SU-DHL-6 (cell line): ENCODE measurements at regions not wholly inside any gene's neighbourhood (a gene's known extent, or its start where the extent isn't known, plus 50 kb on each side); places are given as distances from the start of the nearest gene placed in this dataset.

Experiments used
- H2AFZ ChIP-seq: fragments of 200-600 bp; sonication (generic); 2 replicates; pipeline ENCODE4 v1.6.1; 2014; ENCODE audit warnings: low read depth, mild to moderate bottlenecking, moderate library complexity, mixed read lengths, antibody characterized with exemption, low read length; ENCODE audit not compliant: severe bottlenecking
- H3F3A ChIP-seq: fragments of 200-600 bp; shearing (Covaris generic); 2 replicates; pipeline ENCODE4 v1.6.0; 2016; ENCODE audit warnings: antibody characterized with exemption, mild to moderate bottlenecking; ENCODE audit not compliant: insufficient read depth
- H3K27ac ChIP-seq: fragments of 200-600 bp; sonication (generic); 2 replicates; pipeline ENCODE4 v1.5.1; 2016; ENCODE audit warnings: low read depth, mild to moderate bottlenecking, low read length, moderate library complexity, mixed read lengths
- H3K27me3 ChIP-seq: fragments of 200-600 bp; sonication (generic), shearing (Covaris generic); 2 replicates; pipeline ENCODE4 v1.6.0; 2014; ENCODE audit warnings: mild to moderate bottlenecking, low read length
- H3K36me3 ChIP-seq: fragments of 200-600 bp; sonication (generic); 2 replicates; pipeline ENCODE4 v1.6.1; 2014; ENCODE audit warnings: mild to moderate bottlenecking, low read length, mixed read lengths
- H3K4me2 ChIP-seq: fragments of 300-600, 200-600 bp; shearing (Covaris generic), sonication (generic); 2 replicates; pipeline ENCODE4 v1.6.0; 2014; ENCODE audit warnings: low read length, low read depth, mild to moderate bottlenecking; ENCODE audit not compliant: poor library complexity, severe bottlenecking
- H3K4me3 ChIP-seq: fragments of 200-600 bp; sonication (generic); 2 replicates; pipeline ENCODE4 v1.5.1; 2014; ENCODE audit warnings: antibody characterized with exemption, low read length, mild to moderate bottlenecking, mixed read lengths; ENCODE audit not compliant: insufficient read depth, poor library complexity, severe bottlenecking
- H3K79me2 ChIP-seq: fragments of 200-600 bp; sonication (generic); 2 replicates; pipeline ENCODE4 v1.6.1; 2014; ENCODE audit warnings: mild to moderate bottlenecking, low read length, moderate library complexity; ENCODE audit not compliant: insufficient read depth
- H3K9ac ChIP-seq: fragments of 200-600 bp; sonication (generic); 2 replicates; pipeline ENCODE4 v1.7.0; 2014; ENCODE audit warnings: mild to moderate bottlenecking, low read length
- H3K9me2 ChIP-seq: fragments of 200-600 bp; sonication (generic); replicated peaks from 2 replicates; pipeline ENCODE4 v1.6.1; 2014; ENCODE audit warnings: low read length; ENCODE audit not compliant: insufficient read depth
- H3K9me3 ChIP-seq: fragments of 200-600 bp; sonication (generic); 2 replicates; pipeline ENCODE4 v1.6.1; 2014; ENCODE audit warnings: low read length, mixed read lengths; ENCODE audit not compliant: insufficient read depth
- H4K20me1 ChIP-seq: fragments of 200-600 bp; sonication (generic); 2 replicates; pipeline ENCODE4 v1.6.1; 2014; ENCODE audit warnings: low read depth, mild to moderate bottlenecking, antibody characterized with exemption, low read length, moderate library complexity, mixed read lengths
- EZH2phosphoT487 ChIP-seq: fragments of 200-600 bp; sonication (generic), shearing (Covaris generic); conservative IDR thresholded peaks from 2 replicates; pipeline ENCODE4 v1.6.1; 2018; ENCODE audit warnings: mild to moderate bottlenecking, antibody characterized with exemption, low read length, moderate library complexity, mixed read lengths
- TF ChIP-seq, protein P1 (sequence below): fragments of 200-600 bp; sonication (generic); IDR thresholded peaks from one replicate; pipeline ENCODE4 v1.5.1; 2017; ENCODE audit warnings: antibody characterized with exemption, mild to moderate bottlenecking, low read length, moderate library complexity; ENCODE audit not compliant: insufficient read depth, poor library complexity, severe bottlenecking

DNA sequence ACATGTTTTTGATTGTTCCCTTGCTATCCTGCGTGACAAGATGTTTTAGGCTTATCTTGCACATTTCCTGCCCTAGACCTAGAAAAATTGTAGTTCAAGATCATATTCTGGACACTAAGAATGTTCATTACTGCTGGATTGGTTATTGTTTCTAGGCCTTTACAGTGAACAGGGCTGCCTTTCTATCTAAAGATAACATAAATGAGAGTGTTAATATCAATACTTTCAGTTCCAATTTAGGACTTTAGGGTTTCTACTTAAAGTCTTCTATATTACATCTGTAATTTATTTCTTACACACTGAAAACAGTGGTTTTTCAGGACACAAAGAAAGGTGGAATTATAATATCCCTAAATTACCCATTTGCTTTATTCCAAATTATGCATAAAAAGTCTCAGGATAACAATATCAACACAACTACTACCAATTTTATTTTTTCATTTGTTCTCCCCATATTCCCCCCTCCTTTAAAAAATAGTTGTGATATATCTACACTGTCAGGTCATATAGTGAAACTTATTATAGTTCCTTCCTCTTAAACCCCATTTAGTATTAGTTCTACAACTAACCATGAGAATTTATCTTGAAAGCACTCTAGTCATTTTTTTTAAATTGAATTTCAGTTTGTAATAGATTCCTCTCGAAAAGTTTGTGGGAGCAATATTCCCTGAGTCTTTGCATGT is 293.9 kb upstream of the RIOK2 start:
- Histone ChIP-seq H3K27me3 (no peaks in the 10 kb centered on the region), H3K9me3 (no peaks in the 10 kb centered on the region), H3K9ac (no peak overlapping the region), H2AFZ (no peak overlapping the region), H3K4me3 (no peak overlapping the region), H3F3A (no peaks in the 10 kb centered on the region), H3K9me2 (no peaks in the 10 kb centered on the region), H4K20me1 (no peaks in the 10 kb centered on the region), H3K79me2 (no peaks in the 10 kb centered on the region), H3K27ac (no peak overlapping the region), H3K36me3 (no peaks in the 10 kb centered on the region), H3K4me2 (no peak overlapping the region)
- TF ChIP-seq, protein P1, sequence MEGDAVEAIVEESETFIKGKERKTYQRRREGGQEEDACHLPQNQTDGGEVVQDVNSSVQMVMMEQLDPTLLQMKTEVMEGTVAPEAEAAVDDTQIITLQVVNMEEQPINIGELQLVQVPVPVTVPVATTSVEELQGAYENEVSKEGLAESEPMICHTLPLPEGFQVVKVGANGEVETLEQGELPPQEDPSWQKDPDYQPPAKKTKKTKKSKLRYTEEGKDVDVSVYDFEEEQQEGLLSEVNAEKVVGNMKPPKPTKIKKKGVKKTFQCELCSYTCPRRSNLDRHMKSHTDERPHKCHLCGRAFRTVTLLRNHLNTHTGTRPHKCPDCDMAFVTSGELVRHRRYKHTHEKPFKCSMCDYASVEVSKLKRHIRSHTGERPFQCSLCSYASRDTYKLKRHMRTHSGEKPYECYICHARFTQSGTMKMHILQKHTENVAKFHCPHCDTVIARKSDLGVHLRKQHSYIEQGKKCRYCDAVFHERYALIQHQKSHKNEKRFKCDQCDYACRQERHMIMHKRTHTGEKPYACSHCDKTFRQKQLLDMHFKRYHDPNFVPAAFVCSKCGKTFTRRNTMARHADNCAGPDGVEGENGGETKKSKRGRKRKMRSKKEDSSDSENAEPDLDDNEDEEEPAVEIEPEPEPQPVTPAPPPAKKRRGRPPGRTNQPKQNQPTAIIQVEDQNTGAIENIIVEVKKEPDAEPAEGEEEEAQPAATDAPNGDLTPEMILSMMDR: no peak
- TF ChIP-seq EZH2phosphoT487: no peak

DNA sequence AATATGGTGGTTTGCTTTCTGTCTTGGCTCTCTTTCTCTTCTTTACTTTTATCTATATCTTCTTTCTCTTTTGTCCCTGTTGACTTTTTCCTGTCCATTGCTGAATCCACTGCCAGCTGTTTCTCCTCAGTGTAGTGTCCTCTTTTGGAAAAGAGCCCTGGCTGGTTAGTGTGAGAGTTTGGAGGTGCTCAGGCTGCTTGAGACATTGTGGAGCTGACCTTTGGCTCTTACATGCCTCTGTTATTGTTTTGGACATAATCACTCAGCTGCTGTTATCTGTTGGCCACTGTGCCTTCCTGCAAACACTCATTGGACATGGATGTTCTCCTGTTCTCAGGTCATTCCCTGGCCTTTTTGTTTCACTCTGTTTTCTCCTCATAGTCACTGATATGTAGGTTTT is 295.4 kb upstream of the RIOK2 start:
- Histone ChIP-seq H4K20me1 (no peaks in the 10 kb centered on the region), H3K9me3 (no peaks in the 10 kb centered on the region), H3F3A (no peaks in the 10 kb centered on the region), H3K9ac (no peak overlapping the region), H3K4me2 (no peak overlapping the region), H3K27ac (no peak overlapping the region), H3K9me2 (no peaks in the 10 kb centered on the region), H3K27me3 (no peaks in the 10 kb centered on the region), H3K36me3 (no peaks in the 10 kb centered on the region), H3K4me3 (no peak overlapping the region), H2AFZ (no peak overlapping the region), H3K79me2 (no peaks in the 10 kb centered on the region)
- TF ChIP-seq, protein P1: no peak
- no peak for TF ChIP-seq EZH2phosphoT487

DNA sequence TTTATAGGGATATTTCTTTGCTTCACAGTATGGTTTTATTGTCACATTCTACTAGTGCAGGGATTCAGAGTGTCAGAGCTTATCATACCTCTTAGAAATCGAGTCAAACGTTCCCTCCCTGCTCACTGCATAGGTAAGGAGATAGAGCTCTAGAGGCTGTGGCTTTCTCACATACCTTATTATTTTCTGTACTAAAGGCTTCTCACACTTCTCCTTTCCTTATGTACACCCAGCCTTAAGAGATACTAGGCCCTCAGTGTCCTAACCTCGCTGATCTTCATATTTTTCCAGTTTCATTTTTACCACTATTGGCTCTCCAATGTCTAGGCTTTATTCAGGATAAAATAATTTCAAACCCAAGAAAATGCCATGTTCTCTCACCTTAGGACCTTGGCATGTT is 297.3 kb upstream of the RIOK2 start:
- Histone ChIP-seq H4K20me1 (no peaks in the 10 kb centered on the region), H3K79me2 (no peaks in the 10 kb centered on the region), H3K9me2 (no peaks in the 10 kb centered on the region), H3K4me2 (no peak overlapping the region), H3K9ac (no peak overlapping the region), H3F3A (no peaks in the 10 kb centered on the region), H3K4me3 (no peak overlapping the region), H3K36me3 (no peaks in the 10 kb centered on the region), H3K27ac (no peak overlapping the region), H2AFZ (no peak overlapping the region), H3K27me3 (no peaks in the 10 kb centered on the region), H3K9me3 (no peaks in the 10 kb centered on the region)
- TF ChIP-seq EZH2phosphoT487: no peak
- TF ChIP-seq, protein P1: no peak
